ENCODE measurements at regions not wholly inside any gene's neighbourhood (a gene's known extent, or its start where the extent isn't known, plus 50 kb on each side); places are given as distances from the start of the nearest gene placed in this dataset.
"Not testable (repeated sequence)": the region's sequence is repeated elsewhere in the genome, so short reads cannot be mapped to it uniquely, and the experiment has no call there.

DNA sequence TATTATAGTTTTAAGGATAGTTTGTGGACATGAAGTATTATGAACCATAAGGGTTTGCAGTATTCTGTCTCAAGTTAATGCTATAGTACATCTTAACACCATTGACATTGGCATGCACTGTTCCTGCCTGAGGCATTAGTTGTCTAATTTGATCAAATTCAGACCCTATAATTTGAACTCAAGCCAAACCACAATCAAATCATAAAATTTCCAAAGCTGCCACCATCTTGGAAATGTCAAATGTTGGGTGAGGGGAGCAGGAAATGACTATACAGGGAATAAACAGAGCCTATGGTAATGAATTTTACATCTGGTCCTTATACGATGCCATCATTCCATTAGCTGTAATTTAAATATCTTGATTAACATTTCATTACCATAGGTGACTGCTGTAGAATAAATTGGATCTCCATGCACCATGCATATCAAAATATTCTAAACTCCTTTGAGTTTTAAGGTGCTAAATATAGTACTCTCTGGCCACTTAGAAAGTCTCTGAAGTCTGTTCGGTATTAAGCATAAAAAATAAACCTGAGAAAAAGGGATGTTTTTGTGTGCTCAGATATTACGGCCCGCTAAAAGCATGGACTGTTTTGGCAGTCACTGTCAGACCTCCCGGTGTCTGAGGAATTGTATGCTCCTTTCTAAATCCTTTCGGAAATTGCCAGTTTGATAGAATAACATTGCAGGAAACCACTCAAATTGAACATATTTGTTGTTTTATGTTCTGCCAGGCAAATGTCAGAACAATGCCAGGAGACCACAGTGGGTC is 257.7 kb downstream of the SPRY2 start:
- no peak for DNase-seq (ENCODE audit: low read depth in 2 of 2)

DNA sequence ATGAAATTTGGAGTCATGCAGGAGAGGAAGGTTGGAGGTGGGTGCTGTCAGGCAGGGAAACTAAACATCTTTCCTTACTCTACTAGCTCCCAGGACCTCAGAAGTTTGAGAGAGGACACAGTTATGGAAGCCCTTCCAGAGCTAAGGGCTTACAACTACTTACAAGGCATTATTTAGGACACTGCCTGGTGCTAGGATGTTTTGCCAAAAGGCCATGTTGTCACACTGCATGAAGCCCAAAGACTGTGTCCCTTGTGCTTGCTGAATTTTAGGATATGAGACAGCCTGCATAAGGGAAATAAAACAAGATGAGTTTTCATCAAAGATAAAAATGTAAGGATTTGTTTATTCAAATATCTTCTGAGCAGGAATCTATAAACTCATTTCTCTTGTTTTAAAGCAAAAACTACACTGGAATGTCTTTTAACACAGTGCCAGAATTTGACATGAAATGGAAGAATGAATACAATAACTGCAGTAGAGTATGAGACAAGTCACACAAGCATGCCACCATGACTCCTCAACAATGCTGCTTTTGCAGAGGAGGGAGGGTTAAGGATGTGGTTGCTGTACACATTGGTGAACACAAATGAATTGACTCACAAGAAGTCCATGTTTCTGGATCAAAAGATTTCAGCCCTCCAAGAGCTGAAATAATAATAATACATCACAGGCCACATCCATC is 258.4 kb downstream of the SPRY2 start:
- no peak for DNase-seq (ENCODE audit: low read depth in 2 of 2)

DNA sequence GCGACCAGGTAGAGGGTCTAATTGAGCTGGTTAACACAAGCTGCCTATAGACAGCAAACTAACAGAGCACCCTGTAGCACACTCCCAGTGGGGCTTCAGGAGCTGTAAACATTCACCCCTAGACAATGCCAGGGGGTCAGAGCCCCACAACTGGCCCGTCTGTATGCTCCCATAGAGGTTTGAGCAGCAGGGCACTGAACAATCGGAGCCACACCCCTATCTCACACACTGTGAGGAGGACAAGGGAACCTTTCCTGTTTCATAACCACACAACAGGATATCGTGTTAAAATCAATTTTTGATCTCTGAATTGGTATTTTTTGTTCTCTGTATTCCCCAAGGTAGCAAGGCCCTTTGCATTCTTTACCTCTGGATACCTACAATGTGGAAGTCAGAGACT is 266.1 kb downstream of the SPRY2 start:
- no peak for DNase-seq (ENCODE audit: low read depth in 2 of 2)

DNA sequence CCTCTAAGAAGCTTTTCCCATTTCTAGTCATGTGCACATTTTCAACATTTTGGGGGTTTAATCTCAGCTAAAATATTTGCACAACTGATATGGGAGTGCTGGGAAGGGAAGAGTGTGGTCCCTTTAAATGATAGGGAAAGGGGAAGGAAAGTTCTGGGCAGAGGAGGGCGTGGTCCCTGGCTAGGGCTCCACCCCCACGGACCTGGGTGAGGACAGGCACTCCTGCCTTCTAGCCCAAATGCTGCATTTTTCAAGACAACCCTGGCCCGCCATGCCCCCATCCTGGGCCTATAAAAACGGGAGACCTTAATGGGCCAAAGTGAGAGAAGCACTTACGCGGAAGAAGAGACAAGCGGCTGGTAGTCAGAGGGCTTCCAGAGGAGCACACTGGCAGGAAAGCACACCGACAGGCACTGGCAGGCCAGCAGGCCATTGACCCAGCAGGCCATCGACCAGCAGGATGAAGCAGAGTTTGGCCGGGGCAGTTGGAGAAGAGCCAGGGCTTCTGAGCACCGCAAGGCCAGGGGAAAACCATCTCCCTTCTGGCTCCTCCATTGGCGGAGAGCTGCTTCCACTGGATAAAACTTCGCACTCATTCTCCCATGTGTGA is 266.7 kb downstream of the SPRY2 start:
- DNase-seq (ENCODE audit: low read depth in 2 of 2), result no peak

DNA sequence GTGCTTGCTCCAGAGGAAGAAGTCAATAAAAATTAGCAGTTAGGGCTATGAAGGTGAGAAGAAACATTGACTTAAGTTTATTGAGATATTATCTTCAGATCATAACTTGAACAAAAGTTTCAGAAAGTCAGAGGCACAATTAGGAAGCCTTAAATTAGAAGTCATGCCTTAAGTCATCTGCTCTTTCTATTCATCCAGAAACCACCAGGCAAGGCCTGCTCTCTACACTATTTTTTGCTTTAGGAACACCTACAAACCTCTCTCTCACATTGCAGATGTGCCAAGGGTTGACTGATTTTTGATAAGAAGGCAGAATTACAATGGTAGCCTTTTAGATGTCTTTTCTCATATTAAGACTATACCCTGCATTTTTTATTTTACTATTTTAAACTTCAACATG is 268.7 kb downstream of the SPRY2 start:
- DNase-seq (ENCODE audit: low read depth in 2 of 2), result no peak

DNA sequence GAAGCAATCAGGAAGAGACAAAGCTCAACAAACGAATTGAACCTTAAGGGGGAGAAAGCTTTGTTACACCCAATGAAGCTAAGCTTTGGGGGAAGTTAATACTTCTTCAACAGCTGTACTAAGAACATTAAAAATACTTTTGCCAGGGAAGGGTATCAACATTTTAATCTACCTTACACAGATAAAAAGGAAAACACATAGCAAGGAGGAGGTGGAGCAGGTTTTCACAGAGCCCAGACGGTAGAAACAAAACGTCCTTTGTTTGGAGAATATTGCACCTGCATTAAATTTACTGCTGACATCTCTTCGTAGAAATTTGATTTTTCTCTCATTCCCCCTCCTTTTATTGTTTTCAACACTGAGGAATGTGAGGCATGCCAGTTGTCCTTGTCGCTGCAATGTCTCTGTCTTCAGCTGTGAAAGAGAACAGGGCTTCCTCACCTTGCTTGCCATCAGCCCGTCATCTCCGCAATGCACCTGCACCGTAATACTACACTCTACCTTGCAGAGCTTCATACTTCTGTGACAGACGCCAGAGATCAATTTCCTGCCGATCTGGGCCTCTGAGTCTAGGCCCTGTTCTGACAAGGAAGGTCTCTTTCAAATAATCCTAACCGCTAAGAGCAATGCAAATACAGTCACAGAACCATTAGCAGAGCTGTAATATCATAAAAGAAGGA is 270.8 kb downstream of the SPRY2 start:
- DNase-seq (ENCODE audit: low read depth in 2 of 2), result no peak

DNA sequence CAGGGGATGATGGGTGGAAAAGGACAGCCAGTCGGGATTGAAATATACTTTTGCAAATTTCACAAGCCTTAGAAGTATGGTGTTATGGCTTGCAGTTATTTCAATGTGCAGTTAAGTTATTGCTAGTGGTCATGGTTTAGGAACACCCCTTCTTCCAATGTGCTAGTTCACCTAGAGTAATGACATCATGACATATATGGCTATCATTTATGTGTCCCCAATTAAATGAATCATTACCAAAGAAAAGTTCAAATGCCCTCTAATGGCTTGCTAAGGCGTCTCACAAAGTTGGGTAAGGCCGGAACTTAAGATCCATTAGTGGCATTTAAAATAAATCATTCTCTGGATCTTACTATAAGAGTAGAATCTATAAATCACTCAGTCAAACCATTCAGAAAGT is 271.6 kb downstream of the SPRY2 start:
- no peak for DNase-seq (ENCODE audit: low read depth in 2 of 2)

DNA sequence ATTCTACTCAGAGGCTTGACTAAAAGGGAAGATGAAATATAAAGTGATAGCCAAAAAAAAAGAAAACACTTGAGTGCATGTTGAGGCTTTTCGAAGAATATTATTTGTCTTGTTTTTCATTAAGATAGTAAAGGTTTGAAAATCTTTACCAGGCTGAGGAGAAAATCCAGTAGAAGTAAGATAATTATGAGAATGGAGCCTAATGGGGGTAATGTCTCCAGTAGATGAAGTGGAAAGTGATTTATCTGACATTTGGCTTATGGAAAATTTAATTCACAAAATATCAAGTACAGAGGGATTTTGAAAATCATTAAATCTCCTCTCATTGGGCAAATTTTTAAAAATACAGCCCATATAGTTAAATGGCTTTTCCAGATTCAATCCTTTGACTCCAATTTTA is 274.9 kb downstream of the SPRY2 start:
- no peak for DNase-seq (ENCODE audit: low read depth in 2 of 2)

DNA sequence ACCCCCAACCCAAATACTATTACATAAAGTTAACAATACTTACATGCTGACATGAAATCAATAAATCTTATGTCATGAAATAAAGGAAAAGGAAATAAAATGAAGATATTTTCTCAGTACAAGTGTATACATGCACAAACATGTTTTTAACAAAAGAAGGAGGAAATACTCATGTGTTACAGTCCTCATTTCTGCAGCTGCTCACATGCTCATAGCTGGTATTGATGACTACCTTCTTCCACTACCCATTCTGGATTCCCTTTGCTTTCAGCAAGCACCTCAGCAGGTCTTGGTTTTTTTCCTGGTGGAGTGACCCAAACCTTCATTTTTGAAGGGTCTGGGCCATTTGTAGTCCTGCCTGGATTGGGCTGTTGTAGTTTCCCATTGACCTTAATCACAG is 278.5 kb downstream of the SPRY2 start:
- DNase-seq (ENCODE audit: low read depth in 2 of 2), result not testable (repeated sequence)

DNA sequence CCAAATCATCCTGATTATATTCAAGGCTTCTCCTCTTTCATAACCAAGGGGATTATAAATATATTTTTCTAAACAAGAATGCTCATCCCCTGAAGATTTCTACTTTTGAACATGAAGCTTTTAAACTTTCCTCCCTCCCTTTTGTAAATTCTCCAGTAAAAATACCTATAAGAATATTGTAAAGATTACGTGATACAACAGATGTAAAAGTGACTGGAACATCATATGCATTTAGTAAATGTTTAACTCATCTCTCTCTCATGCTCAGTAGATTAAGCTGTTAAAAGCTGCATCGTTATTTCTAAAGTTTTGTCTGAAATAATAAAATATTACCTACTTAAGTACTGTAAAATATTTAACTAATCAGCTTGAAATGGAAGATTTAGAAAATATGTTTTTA is 281.1 kb downstream of the SPRY2 start:
- DNase-seq (ENCODE audit: low read depth in 2 of 2), result no peak

DNA sequence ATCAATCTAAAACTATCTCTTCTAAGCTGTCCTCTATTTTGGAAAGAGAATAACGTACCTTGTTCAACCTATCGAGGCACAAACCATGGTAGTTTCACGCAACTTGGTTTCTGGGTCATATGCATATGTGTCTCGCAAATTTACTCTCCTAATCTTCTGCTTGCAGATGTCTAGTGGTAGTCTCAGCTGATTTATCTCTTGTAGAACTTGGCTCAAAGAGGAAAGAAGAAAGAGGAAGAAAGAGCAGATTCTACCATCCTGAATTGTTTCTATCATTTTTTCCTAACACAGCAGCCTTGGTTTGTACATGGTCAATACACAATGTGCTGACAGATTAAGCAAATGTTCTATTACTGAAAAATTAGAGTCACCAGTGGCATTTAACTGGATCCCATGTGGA is 282.3 kb downstream of the SPRY2 start:
- DNase-seq (ENCODE audit: low read depth in 2 of 2), result no peak

DNA sequence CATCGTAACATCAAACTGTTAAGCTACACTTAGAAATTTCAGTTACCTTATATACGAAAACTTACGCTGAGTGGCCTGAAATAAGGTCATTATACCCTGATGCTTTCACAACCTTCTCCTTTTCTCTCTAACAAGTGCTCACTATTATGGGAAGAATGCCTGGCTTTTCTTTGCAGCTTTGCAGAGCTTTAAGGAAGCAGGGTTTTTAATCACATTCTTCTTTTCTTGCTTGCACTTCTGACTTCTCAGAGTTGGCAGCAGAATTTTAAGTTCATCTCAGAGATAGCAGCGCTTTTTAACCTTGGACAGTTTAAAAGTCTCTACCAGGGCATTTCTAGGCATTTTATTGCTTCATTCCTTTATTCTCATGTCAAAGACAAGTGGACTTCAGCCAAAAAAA is 285.1 kb downstream of the SPRY2 start:
- DNase-seq (ENCODE audit: low read depth in 2 of 2), result no peak

DNA sequence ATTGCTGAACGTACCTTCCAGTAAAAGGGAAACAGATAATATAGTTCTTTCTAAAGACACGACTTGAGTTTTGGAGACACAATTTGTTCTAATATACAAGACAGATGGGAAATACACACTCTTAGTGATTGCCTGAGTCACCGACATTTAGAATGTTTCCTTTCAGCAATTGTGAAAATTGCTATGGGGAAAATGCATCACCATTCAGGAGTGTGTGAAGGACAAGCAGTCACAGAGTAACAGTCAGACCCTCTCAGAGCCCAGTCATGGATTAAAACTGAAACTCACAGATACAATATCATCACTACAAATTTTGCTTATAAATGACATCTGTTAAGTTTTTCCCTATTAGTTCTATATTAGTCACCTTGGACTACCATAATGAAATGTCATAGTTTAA is 286.1 kb downstream of the SPRY2 start:
- no peak for DNase-seq (ENCODE audit: low read depth in 2 of 2)

DNA sequence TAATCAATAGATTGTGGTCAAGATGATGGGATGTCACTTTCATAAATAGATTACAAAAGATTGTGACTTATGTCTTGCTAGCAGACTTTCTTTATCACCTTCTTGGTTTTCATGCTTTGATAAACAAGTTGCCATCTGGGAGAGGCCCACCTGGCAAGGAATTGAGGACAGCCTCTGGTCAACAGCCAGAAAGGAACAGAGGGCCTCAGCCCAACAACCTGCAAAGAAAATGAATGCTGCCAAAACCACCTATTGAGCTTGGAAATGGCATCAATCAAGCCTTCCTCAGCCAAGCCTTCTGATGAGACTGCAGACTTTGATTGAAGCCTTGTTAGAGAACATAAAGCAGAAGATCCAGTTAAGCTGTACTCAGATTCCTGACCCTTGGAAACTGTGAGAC is 288.6 kb downstream of the SPRY2 start:
- DNase-seq (ENCODE audit: low read depth in 2 of 2), result no peak

DNA sequence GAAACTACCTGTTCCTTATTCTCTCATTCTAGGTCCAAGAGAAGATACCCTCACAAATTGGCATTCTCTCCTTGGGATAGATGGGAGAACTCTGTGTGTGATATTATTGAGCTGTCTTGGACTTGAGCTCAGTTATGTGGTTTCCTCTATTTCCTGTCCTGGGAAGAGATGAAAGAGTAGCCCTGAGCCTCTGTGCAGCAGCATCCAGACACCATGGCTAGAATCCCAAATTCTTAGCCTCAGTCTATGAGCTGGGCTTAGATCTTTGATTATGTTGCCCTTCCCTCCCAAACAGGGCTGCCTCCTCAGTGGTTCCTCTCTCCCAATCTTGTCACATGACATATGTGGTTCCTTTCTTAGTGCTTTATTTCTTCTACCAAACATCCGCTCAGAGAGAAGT is 290.7 kb downstream of the SPRY2 start:
- no peak for DNase-seq (ENCODE audit: low read depth in 2 of 2)

DNA sequence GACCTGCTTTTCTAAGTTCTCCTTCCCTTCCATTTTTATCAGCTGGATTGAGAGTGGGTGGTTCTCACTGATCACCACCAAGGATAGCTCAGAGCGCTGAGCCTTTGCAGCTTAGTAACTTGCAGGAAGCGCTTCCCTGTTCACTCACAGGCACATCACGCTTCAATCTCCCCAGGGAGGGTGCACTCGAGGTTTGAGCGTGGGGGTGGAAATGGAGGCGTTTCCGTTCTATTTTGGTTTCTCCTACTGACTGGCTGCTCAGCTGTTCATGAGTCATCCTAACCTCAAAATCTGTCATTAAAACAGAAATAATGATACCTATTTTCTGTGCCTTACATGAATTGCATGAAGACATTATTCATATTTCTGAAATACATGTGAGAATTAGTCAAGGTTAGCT is 292.1 kb downstream of the SPRY2 start:
- peak in 1 of 2 donors; percentile 24 for DNase-seq (ENCODE audit: low read depth in 2 of 2)

DNA sequence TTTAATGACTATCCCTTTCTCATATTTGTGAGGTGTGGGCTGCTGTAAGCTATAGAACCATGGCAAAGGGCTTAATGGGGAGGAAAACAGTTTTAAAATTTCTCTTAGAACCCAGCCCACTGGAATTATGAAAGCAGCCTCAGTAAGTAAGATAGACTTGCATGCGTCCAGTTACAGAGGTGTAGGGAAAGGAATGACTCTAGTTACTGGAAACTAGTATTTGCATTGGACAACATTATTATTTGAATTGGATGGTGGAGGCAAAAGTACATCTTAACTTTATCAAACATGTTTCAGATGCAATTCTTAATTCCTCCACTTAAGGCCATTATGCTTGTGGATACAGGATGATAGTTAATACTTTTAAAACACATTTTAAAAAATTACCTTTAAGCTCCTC is 292.9 kb downstream of the SPRY2 start:
- DNase-seq (ENCODE audit: low read depth in 2 of 2), result no peak

DNA sequence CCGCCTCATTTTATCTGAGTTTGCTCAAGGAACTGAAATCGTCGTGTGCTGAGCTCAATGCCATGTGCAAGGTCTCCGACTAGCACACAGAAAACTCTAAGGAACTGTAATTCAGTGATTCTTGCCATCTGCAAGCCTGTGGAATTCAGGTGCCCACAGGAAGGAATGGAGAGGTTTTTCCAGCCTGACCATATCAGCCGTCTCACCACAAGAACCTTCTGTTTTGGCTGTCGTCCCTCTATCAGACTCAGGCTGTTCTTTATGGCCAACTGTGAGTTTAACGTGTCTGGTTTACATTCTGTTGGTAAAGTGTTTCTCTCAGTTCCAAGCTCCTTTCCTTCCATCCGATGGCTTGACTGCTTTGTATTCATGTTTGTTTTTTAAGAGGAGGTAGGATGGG is 293.5 kb downstream of the SPRY2 start:
- DNase-seq (ENCODE audit: low read depth in 2 of 2), result no peak

DNA sequence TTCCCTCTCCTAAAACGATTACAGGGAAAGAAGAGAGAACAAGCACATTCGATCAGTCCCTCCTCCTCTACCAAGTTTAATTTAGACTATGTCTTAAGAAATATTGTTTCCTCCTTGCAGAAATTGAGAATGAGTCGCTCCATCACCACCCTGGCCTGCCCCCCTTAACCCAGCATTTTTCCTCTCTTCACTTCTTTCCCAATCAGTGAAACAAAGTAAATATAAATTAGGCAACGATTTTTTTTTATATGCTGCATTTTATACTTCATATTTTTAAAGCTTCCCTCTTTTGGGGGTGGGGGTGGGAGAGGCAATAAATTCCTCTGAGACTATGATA is 300.0 kb downstream of the SPRY2 start:
- no peak for DNase-seq (ENCODE audit: low read depth in 2 of 2)

DNA sequence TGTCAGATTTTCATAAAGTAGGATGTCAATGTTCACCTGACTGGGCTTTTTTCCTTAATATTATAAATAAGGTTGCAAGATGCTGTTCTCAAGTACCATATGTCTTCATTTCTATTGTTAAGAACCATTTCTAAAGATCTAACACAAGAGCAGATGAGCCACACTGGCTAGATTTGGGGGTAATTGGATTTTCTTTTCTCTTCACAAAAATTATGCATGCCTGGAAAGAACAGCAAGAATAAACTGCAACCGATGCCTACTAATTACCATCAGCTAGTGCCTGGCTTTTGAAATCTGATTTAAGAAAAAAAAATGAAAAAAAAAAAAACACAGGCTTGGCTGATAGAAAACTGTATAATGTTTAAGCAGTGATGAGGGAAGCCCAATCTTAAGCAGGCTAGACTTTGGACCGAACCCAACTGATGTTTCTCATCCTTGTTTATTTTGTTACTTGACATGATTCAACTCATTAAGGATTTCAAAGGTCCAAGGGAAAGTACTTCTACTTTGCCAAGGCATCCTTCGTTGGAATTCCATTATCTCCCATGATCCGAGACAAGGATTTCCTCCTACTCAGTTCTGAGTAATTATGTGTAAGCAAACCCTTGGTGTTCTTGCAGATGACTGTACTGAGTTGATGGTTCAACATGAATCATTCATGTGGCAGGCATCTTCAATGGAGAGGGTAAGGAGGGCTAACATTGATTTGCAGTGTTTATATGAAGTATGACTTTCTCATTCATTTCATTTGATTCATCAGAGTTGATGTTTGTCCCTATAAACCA is 300.5 kb downstream of the SPRY2 start:
- DNase-seq (ENCODE audit: low read depth in 2 of 2), result no peak

DNA sequence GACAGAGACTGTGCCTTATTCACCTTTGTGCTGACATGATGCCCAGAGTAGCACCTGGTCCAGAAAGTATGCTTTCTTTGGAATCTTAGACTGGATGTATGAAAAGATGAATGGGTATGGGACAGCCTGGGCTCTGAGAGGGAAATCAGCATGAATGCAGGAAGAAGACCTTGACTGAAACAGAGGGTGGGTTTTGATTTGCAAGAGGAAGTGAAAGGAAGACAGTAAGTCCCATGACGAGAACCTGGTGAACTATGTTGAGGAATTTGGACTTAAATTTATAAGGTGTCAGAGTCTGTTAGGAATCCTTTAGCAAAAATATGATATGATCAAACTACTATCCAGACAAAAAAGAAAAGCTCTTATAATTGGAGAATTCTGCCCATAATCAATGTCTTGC is 301.9 kb downstream of the SPRY2 start:
- no peak for DNase-seq (ENCODE audit: low read depth in 2 of 2)

DNA sequence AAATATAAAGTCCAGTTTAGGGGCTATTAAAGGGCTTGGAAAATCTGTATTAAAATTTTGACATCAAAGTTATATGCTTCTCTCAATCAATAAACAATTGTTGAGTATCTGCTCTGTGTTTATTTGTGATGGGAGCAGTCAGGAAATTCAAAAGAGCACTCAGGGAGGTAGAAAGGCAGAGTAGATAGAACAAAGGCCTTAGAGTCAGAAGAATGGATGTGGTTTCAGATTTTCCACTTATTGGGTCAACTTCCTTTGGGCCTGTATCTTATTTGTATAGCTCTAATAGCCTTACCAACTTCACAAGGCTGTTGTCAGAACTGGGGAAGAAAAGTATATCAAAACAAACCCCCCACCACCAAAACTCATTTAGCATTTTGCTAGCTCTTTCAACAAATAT is 302.6 kb downstream of the SPRY2 start:
- no peak for DNase-seq (ENCODE audit: low read depth in 2 of 2)

All from stimulated activated CD4-positive, alpha-beta T cell treated with anti-CD3 and anti-CD28 coated beads, Interleukin-1b, Interleukin-23, amount 100 ng/mL, for 1 hour (primary cell).